HepG2 (cell line): ENCODE measurements at regions not wholly inside any gene's neighbourhood (a gene's known extent, or its start where the extent isn't known, plus 50 kb on each side); places are given as distances from the start of the nearest gene placed in this dataset.

Source experiments
- ATAC-seq: fragments of 200-7000 bp; cut with Tn5 transposase; 3 replicates; pipeline ENCODE4 v1.9.1; 2020; ENCODE audit warnings: mild to moderate bottlenecking, moderate library complexity
- BruUV-seq: library from RNA; stranded (reverse); fragments of 400-500 nt; replicated peaks from 2 replicates; lab custom pipeline; 2021; lab: Mats Ljungman, UMichigan
- CTCF ChIA-PET: fragments of 300-600 bp; formaldehyde crosslinking; extraction: SDS; loops from one replicate; lab custom pipeline; 2021; ENCODE audit warnings: low total read pairs, inconsistent platforms, low intra/inter-chr PET ratio; lab: Yijun Ruan, JAX
- POLR2A ChIA-PET: fragments of 350-600 bp; sonication (Branson Sonifier 250); formaldehyde crosslinking; loops from one replicate; lab custom pipeline; 2020; ENCODE audit warnings: antibody characterized with exemption, inconsistent platforms; lab: Yijun Ruan, JAX
- DNase-seq: peaks from one replicate; pipeline ENCODE4 v3.0.0-alpha.2; 2015; ENCODE audit warnings: low spot score
- FAIRE-seq: peaks from 3 replicates; lab custom pipeline; 2011; peaks lifted over from hg19 to GRCh38; lab: Jason Lieb, UNC
- H2AFZ ChIP-seq: one replicate; pipeline ENCODE4 v1.6.1; 2011; ENCODE audit warnings: low read length, inconsistent platforms
- H3K27ac ChIP-seq: fragments of 300-600 bp; 3 replicates; pipeline ENCODE4 v1.8.0; 2011; ENCODE audit warnings: mixed run types, mild to moderate bottlenecking, mixed read lengths, low read length, inconsistent platforms; ENCODE audit not compliant: insufficient read depth; ENCODE audit errors: extremely low read length
- H3K27me3 ChIP-seq, 2 experiments: fragments of 200-600 bp in 1 of 2; 2 replicates in 1 of 2; 3 replicates in 1 of 2; pipeline versions ENCODE4 v1.6.0 to v1.8.0; 2011; ENCODE audit warnings: low read length in 2 of 2, mild to moderate bottlenecking in 2 of 2, moderate library complexity in 2 of 2, inconsistent platforms in 1 of 2; ENCODE audit not compliant: insufficient read depth in 2 of 2, control insufficient read depth in 1 of 2
- H3K36me3 ChIP-seq, 2 experiments: fragments of 200-600 bp in 1 of 2; replicated peaks in 1 of 2; 2 replicates in 1 of 2; 3 replicates in 1 of 2; pipeline versions ENCODE4 v1.5.1 to v1.8.0; 2011; ENCODE audit warnings: low read length in 2 of 2, inconsistent platforms in 1 of 2; ENCODE audit not compliant: insufficient read depth in 2 of 2, control insufficient read depth in 1 of 2
- H3K4me1 ChIP-seq: 2 replicates; pipeline ENCODE4 v1.5.1; 2012; ENCODE audit warnings: low read length, inconsistent platforms; ENCODE audit not compliant: insufficient read depth
- H3K4me2 ChIP-seq: 2 replicates; pipeline ENCODE4 v1.6.0; 2011; ENCODE audit warnings: low read depth, low read length, inconsistent platforms
- H3K4me3 ChIP-seq, 3 experiments: fragments of 200-600 bp in 1 of 3; sonication (generic), shearing (Covaris generic) in 1 of 3; replicated peaks in 1 of 3; 2 replicates each; pipeline ENCODE4 v1.5.1; 2011 to 2016; ENCODE audit warnings: low read length in 3 of 3, inconsistent platforms in 2 of 3, low read depth in 2 of 3, mild to moderate bottlenecking in 2 of 3, control low read depth in 1 of 3, mixed read lengths in 1 of 3; ENCODE audit not compliant: insufficient read depth in 1 of 3
- H3K79me2 ChIP-seq: one replicate; pipeline ENCODE4 v1.6.1; 2011; ENCODE audit warnings: low read length, inconsistent platforms; ENCODE audit not compliant: insufficient read depth
- H3K9ac ChIP-seq: 2 replicates; pipeline ENCODE4 v1.6.0; 2011; ENCODE audit warnings: mild to moderate bottlenecking, low read depth, low read length, inconsistent platforms; ENCODE audit not compliant: insufficient read depth
- H3K9me3 ChIP-seq: 2 replicates; pipeline ENCODE4 v1.5.1; 2012; ENCODE audit warnings: mild to moderate bottlenecking, low read length
- H4K20me1 ChIP-seq: 2 replicates; pipeline ENCODE4 v1.6.0; 2011; ENCODE audit warnings: inconsistent platforms, mild to moderate bottlenecking, low read length, moderate library complexity; ENCODE audit not compliant: insufficient read depth
- CAMTA2 ChIP-seq: sonication (generic); formaldehyde crosslinking; IDR thresholded peaks from 2 replicates; pipeline ENCODE4 v1.4.0; 2020; ENCODE audit warnings: mild to moderate bottlenecking, missing genetic modification reagents, borderline replicate concordance
- CHD2 ChIP-seq: IDR thresholded peaks from 2 replicates; pipeline ENCODE4 v1.6.1; 2011; ENCODE audit warnings: low read depth, low read length, improper control_type of control experiment
- FOSL2 ChIP-seq: sonication (generic); formaldehyde crosslinking; IDR thresholded peaks from 2 replicates; pipeline ENCODE4 v1.4.0; 2020; ENCODE audit warnings: missing genetic modification reagents
- GATA4 ChIP-seq: sonication (generic); IDR thresholded peaks from 2 replicates; pipeline ENCODE4 v1.6.1; 2016; ENCODE audit warnings: antibody characterized with exemption, low read depth, borderline replicate concordance
- HDAC2 ChIP-seq: sonication (generic); formaldehyde crosslinking; IDR thresholded peaks from 2 replicates; pipeline ENCODE4 v1.4.0; 2020; ENCODE audit warnings: missing genetic modification reagents
- HMG20A ChIP-seq: IDR thresholded peaks from 2 replicates; pipeline ENCODE4 v1.6.1; 2016; ENCODE audit warnings: borderline replicate concordance
- IRF1 ChIP-seq: sonication (generic); formaldehyde crosslinking; IDR thresholded peaks from 2 replicates; pipeline ENCODE4 v1.4.0; 2020; ENCODE audit warnings: low read depth, mild to moderate bottlenecking, missing genetic modification reagents
- KLF15 ChIP-seq: sonication (generic); formaldehyde crosslinking; IDR thresholded peaks from 2 replicates; pipeline ENCODE4 v1.8.1; 2023; ENCODE audit warnings: borderline replicate concordance, mild to moderate bottlenecking, inconsistent platforms, missing genetic modification reagents, mixed read lengths
- MXD1 ChIP-seq: sonication (generic); formaldehyde crosslinking; IDR thresholded peaks from 2 replicates; pipeline ENCODE4 v1.4.0; 2020; ENCODE audit warnings: mild to moderate bottlenecking, missing genetic modification reagents
- MXI1 ChIP-seq: IDR thresholded peaks from 3 replicates; pipeline ENCODE4 v1.6.1; 2012; ENCODE audit warnings: low read depth, low read length, inconsistent platforms, borderline replicate concordance
- NFIB ChIP-seq: sonication (generic); formaldehyde crosslinking; IDR thresholded peaks from 2 replicates; pipeline ENCODE4 v1.9.0; 2021; ENCODE audit warnings: missing genetic modification reagents, mild to moderate bottlenecking, borderline replicate concordance
- PHF21A ChIP-seq: sonication (generic); formaldehyde crosslinking; IDR thresholded peaks from 2 replicates; pipeline ENCODE4 v1.5.0; 2020; ENCODE audit warnings: mild to moderate bottlenecking, missing genetic modification reagents
- SPEN ChIP-seq: sonication (generic); formaldehyde crosslinking; IDR thresholded peaks from 2 replicates; pipeline ENCODE4 v1.5.1; 2020; ENCODE audit warnings: low read depth, mild to moderate bottlenecking, missing genetic modification reagents
- TFAP4 ChIP-seq: sonication (generic); IDR thresholded peaks from 2 replicates; pipeline ENCODE4 v1.6.1; 2016; ENCODE audit warnings: low read depth, borderline replicate concordance
- YEATS4 ChIP-seq: sonication (generic); formaldehyde crosslinking; IDR thresholded peaks from 2 replicates; pipeline ENCODE4 v1.4.0; 2020; ENCODE audit warnings: missing genetic modification reagents, borderline replicate concordance
- ZFP90 ChIP-seq: sonication (generic); formaldehyde crosslinking; IDR thresholded peaks from 2 replicates; pipeline ENCODE4 v1.8.0; 2022; ENCODE audit warnings: missing genetic modification reagents, mild to moderate bottlenecking, inconsistent platforms, borderline replicate concordance
- ZNF354B ChIP-seq: sonication (generic); formaldehyde crosslinking; IDR thresholded peaks from 2 replicates; pipeline ENCODE4 v1.8.0; 2022; ENCODE audit warnings: mild to moderate bottlenecking, missing genetic modification reagents
- ZNF460 ChIP-seq: sonication (generic); formaldehyde crosslinking; IDR thresholded peaks from 2 replicates; pipeline ENCODE4 v1.5.1; 2020; ENCODE audit warnings: missing genetic modification reagents, mild to moderate bottlenecking, borderline replicate concordance
- WGBS: methylation state at CpG from one replicate; pipeline ENCODE4 v1.1.6; 2017; ENCODE audit warnings: low lambda C conversion rate; 5-methylcytosine and 5-hydroxymethylcytosine counted together
- in situ Hi-C: cut with HindIII; loops from 2 replicates; pipeline ENCODE4 v1.10.0; 2017; ENCODE audit warnings: low pct_unique_long_range_greater_than_20kb; ENCODE audit not compliant: extremely low pct_ligation_motif_present
- intact Hi-C: fragments of 100-400 bp; cut with micrococcal nuclease; formaldehyde crosslinking; loops from one replicate; pipeline ENCODE4 v1.10.0; 2022; ENCODE audit not compliant: unreplicated experiment

- Histone ChIP-seq H3K4me2 (no peak overlapping the region), H3K27me3 (no peaks in the 10 kb centered on the region), H3K9ac (no peak overlapping the region), H3K79me2 (no peaks in the 10 kb centered on the region), H2AFZ (no peak overlapping the region), H4K20me1 (no peaks in the 10 kb centered on the region), H3K9me3 (no peaks in the 10 kb centered on the region), H3K36me3 (no peaks in the 10 kb centered on the region), H3K4me1 (no peaks in the 10 kb centered on the region), H3K4me3 (no peak overlapping the region)
- BruUV-seq = no TSS peak
- ChIA-PET POLR2A (no interaction called here), CTCF (no interaction called here)
- intact Hi-C loops = no loop called here
- ATAC-seq (no peak), FAIRE-seq (no peak)
- TF ChIP-seq HDAC2 (CRISPR knock-in tag) = no peak
- TF ChIP-seq CAMTA2 (CRISPR knock-in tag) = no peak
- no peak for TF ChIP-seq PHF21A (CRISPR knock-in tag)
- no peak for TF ChIP-seq YEATS4 (CRISPR knock-in tag)
- TF ChIP-seq SPEN (CRISPR knock-in tag) = no peak
- no peak for TF ChIP-seq TFAP4
- no peak for TF ChIP-seq HMG20A
- TF ChIP-seq ZNF354B (CRISPR knock-in tag) = no peak
- TF ChIP-seq MXI1 = no peak
- no peak for TF ChIP-seq GATA4
- no peak for TF ChIP-seq CHD2
- TF ChIP-seq IRF1 = no peak
- no peak for TF ChIP-seq ZFP90 (CRISPR knock-in tag)
- no peak for TF ChIP-seq KLF15 (CRISPR knock-in tag)
- no peak for TF ChIP-seq FOSL2 (CRISPR knock-in tag)
- no peak for TF ChIP-seq MXD1 (CRISPR knock-in tag)
- TF ChIP-seq ZNF460 (CRISPR knock-in tag) = no peak
- TF ChIP-seq NFIB (CRISPR knock-in tag) = no peak
- TF ChIP-seq, all 625 proteins: peak for 0
- WGBS = 20% methylated on average over 3 of the region's 3 CpGs
- in situ Hi-C loops = no loop called here
- H3K27ac ChIP-seq = no peak overlapping the region
- DNase-seq = no peak
Measured at GRCh38 chr9:106784076-106784475, 78.9 kb upstream of the ZNF462 start.
